ENCODE measurements at regions not wholly inside any gene's neighbourhood (a gene's known extent, or its start where the extent isn't known, plus 50 kb on each side); places are given as distances from the start of the nearest gene placed in this dataset.

- no peak for DNase-seq
- H3K9me2 ChIP-seq (replicated peaks; ENCODE audit: insufficient read depth, low read length), result no peaks in the 10 kb centered on the region
- H3K36me3 ChIP-seq (ENCODE audit: insufficient read depth, low read length), result no peaks in the 10 kb centered on the region
- no peak overlapping the region for H3K27ac ChIP-seq (ENCODE audit: low read length)
- no peaks in the 10 kb centered on the region for H3K9me3 ChIP-seq (ENCODE audit: low read length)
- no peaks in the 10 kb centered on the region for H3K27me3 ChIP-seq (ENCODE audit: low read length)
- H3K4me2 ChIP-seq (ENCODE audit: low read depth, low read length, poor library complexity, severe bottlenecking), result no peak overlapping the region
- H3K4me1 ChIP-seq (ENCODE audit: low read length), result no peaks in the 10 kb centered on the region
- no peak overlapping the region for H2AFZ ChIP-seq (ENCODE audit: low read length)
- H3K79me2 ChIP-seq (ENCODE audit: low read length), result no peaks in the 10 kb centered on the region
- H3K4me3 ChIP-seq (ENCODE audit: low read length), result no peak overlapping the region
- H3K9ac ChIP-seq (ENCODE audit: low read length), result no peak overlapping the region
- H4K20me1 ChIP-seq (ENCODE audit: insufficient read depth, low read depth, low read length), result no peaks in the 10 kb centered on the region
Measured at GRCh38 chr1:166271151-166271538, 104.3 kb upstream of the FAM78B start.

GRCh38 chr1:166272155-166272554 lies 105.4 kb upstream of the FAM78B start:
- Histone ChIP-seq H3K4me2 (ENCODE audit: low read depth, low read length, poor library complexity, severe bottlenecking) (no peak overlapping the region), H3K9ac (ENCODE audit: low read length) (no peak overlapping the region), H3K36me3 (ENCODE audit: insufficient read depth, low read length) (no peaks in the 10 kb centered on the region), H2AFZ (ENCODE audit: low read length) (no peak overlapping the region), H3K27ac (ENCODE audit: low read length) (no peak overlapping the region), H3K4me1 (ENCODE audit: low read length) (no peaks in the 10 kb centered on the region), H4K20me1 (ENCODE audit: insufficient read depth, low read depth, low read length) (no peaks in the 10 kb centered on the region), H3K9me3 (ENCODE audit: low read length) (no peaks in the 10 kb centered on the region), H3K9me2 (replicated peaks; ENCODE audit: insufficient read depth, low read length) (no peaks in the 10 kb centered on the region), H3K79me2 (ENCODE audit: low read length) (no peaks in the 10 kb centered on the region), H3K27me3 (ENCODE audit: low read length) (no peaks in the 10 kb centered on the region), H3K4me3 (ENCODE audit: low read length) (no peak overlapping the region)
- DNase-seq, result no peak

- Histone ChIP-seq H3K4me3 (ENCODE audit: low read length) (no peak overlapping the region), H2AFZ (ENCODE audit: low read length) (no peak overlapping the region), H3K4me1 (ENCODE audit: low read length) (no peaks in the 10 kb centered on the region), H3K79me2 (ENCODE audit: low read length) (no peaks in the 10 kb centered on the region), H3K27ac (ENCODE audit: low read length) (no peak overlapping the region), H3K4me2 (ENCODE audit: low read depth, low read length, poor library complexity, severe bottlenecking) (no peak overlapping the region), H3K36me3 (ENCODE audit: insufficient read depth, low read length) (no peaks in the 10 kb centered on the region), H3K9ac (ENCODE audit: low read length) (no peak overlapping the region), H4K20me1 (ENCODE audit: insufficient read depth, low read depth, low read length) (no peaks in the 10 kb centered on the region), H3K9me3 (ENCODE audit: low read length) (no peaks in the 10 kb centered on the region), H3K27me3 (ENCODE audit: low read length) (no peaks in the 10 kb centered on the region), H3K9me2 (replicated peaks; ENCODE audit: insufficient read depth, low read length) (no peaks in the 10 kb centered on the region)
- DNase-seq, result no peak
Measured at GRCh38 chr1:166272851-166273250, 106.0 kb upstream of the FAM78B start.

GRCh38 chr1:166273618-166274017 lies 106.8 kb upstream of the FAM78B start:
- Histone ChIP-seq H3K4me2 (ENCODE audit: low read depth, low read length, poor library complexity, severe bottlenecking) (no peak overlapping the region), H4K20me1 (ENCODE audit: insufficient read depth, low read depth, low read length) (no peaks in the 10 kb centered on the region), H3K27ac (ENCODE audit: low read length) (no peak overlapping the region), H3K9me2 (replicated peaks; ENCODE audit: insufficient read depth, low read length) (no peaks in the 10 kb centered on the region), H2AFZ (ENCODE audit: low read length) (no peak overlapping the region), H3K79me2 (ENCODE audit: low read length) (no peaks in the 10 kb centered on the region), H3K36me3 (ENCODE audit: insufficient read depth, low read length) (no peaks in the 10 kb centered on the region), H3K4me3 (ENCODE audit: low read length) (no peak overlapping the region), H3K4me1 (ENCODE audit: low read length) (no peaks in the 10 kb centered on the region), H3K9me3 (ENCODE audit: low read length) (no peaks in the 10 kb centered on the region), H3K9ac (ENCODE audit: low read length) (no peak overlapping the region), H3K27me3 (ENCODE audit: low read length) (no peaks in the 10 kb centered on the region)
- no peak for DNase-seq

DNA sequence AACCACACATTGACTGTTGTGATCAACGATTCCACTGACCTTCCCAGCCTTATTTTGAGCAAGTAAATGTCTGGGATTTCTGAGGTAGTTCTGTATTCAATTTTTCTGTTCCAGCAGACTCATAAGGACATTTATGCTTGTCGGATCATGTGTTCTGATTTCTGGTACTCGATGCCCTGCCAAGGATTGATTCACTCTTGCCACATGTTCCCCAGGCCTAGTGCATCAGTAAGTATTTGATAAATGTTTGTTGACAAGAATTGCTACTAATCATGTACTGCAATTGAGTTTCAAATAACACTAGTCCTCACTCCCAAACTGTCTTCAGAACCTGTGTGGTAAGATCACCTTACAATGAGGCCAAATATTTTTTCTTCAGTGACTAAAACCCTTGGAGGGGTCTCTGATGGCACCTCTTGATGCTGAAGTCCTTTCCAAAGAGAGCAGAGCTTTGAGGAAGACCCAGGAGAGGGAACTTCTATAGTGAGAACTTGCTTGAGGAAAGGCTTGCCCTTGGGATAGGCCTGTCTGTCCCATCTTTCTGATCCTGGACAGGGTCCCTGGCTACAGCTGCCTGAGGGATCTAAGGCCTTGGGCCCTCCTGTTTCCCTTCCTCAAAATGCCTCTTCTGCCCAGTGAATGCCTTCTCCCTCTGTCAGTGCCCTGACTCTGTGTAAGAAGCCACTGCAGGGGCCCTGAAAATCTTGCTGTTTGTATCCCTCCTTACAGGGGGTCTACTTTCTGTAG lies 115.8 kb upstream of the FAM78B start:
- Histone ChIP-seq H3K9me3 (ENCODE audit: low read length) (no peaks in the 10 kb centered on the region), H3K36me3 (ENCODE audit: insufficient read depth, low read length) (no peaks in the 10 kb centered on the region), H3K9me2 (replicated peaks; ENCODE audit: insufficient read depth, low read length) (no peaks in the 10 kb centered on the region), H3K4me1 (ENCODE audit: low read length) (no peaks in the 10 kb centered on the region; the same call in 1 of the 2 replicates), H3K9ac (ENCODE audit: low read length) (no peak overlapping the region), H2AFZ (ENCODE audit: low read length) (no peak overlapping the region), H4K20me1 (ENCODE audit: insufficient read depth, low read depth, low read length) (no peaks in the 10 kb centered on the region), H3K4me2 (ENCODE audit: low read depth, low read length, poor library complexity, severe bottlenecking) (no peak overlapping the region), H3K79me2 (ENCODE audit: low read length) (no peaks in the 10 kb centered on the region), H3K27me3 (ENCODE audit: low read length) (no peaks in the 10 kb centered on the region), H3K4me3 (ENCODE audit: low read length) (no peak overlapping the region), H3K27ac (ENCODE audit: low read length) (no peak overlapping the region)
- DNase-seq, result no peak

GRCh38 chr1:166283190-166283589 lies 116.4 kb upstream of the FAM78B start:
- no peak overlapping the region for H3K9ac ChIP-seq (ENCODE audit: low read length)
- H2AFZ ChIP-seq (ENCODE audit: low read length), result no peak overlapping the region
- no peaks in the 10 kb centered on the region for H3K36me3 ChIP-seq (ENCODE audit: insufficient read depth, low read length)
- H3K4me3 ChIP-seq (ENCODE audit: low read length), result no peak overlapping the region
- DNase-seq, result peak; percentile 41
- H4K20me1 ChIP-seq (ENCODE audit: insufficient read depth, low read depth, low read length), result no peaks in the 10 kb centered on the region
- no peak overlapping the region for H3K27ac ChIP-seq (ENCODE audit: low read length)
- H3K9me2 ChIP-seq (replicated peaks; ENCODE audit: insufficient read depth, low read length), result no peaks in the 10 kb centered on the region
- no peaks in the 10 kb centered on the region; the same call in 1 of the 2 replicates for H3K4me1 ChIP-seq (ENCODE audit: low read length)
- no peaks in the 10 kb centered on the region for H3K79me2 ChIP-seq (ENCODE audit: low read length)
- no peaks in the 10 kb centered on the region for H3K9me3 ChIP-seq (ENCODE audit: low read length)
- H3K4me2 ChIP-seq (ENCODE audit: low read depth, low read length, poor library complexity, severe bottlenecking), result no peak overlapping the region
- no peaks in the 10 kb centered on the region for H3K27me3 ChIP-seq (ENCODE audit: low read length)

DNA sequence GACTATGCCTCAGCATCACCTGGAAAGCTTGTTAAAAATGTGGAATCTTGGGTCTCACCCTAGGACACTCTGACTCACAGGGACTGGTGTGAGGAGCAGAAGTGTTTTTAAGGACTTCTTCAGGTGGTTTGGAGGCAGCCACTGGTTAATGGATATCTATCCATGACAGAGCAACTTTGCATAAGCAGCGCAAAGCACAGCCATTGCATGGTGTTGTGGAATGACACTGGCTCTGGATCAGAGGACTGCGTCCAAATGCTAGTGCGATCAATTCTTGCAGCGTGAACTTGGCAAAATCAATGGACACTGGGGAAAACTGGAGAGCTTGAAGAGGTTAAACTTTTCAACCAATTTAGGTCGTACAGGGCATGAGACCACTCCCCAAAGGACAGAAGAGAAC lies 116.8 kb upstream of the FAM78B start:
- Histone ChIP-seq H3K9ac (ENCODE audit: low read length) (no peak overlapping the region), H3K9me2 (replicated peaks; ENCODE audit: insufficient read depth, low read length) (no peaks in the 10 kb centered on the region), H3K79me2 (ENCODE audit: low read length) (no peaks in the 10 kb centered on the region), H3K27me3 (ENCODE audit: low read length) (no peaks in the 10 kb centered on the region), H3K9me3 (ENCODE audit: low read length) (no peaks in the 10 kb centered on the region), H3K4me2 (ENCODE audit: low read depth, low read length, poor library complexity, severe bottlenecking) (no peak overlapping the region), H2AFZ (ENCODE audit: low read length) (no peak overlapping the region), H3K4me1 (ENCODE audit: low read length) (no peaks in the 10 kb centered on the region; the same call in 1 of the 2 replicates), H3K27ac (ENCODE audit: low read length) (no peak overlapping the region), H4K20me1 (ENCODE audit: insufficient read depth, low read depth, low read length) (no peaks in the 10 kb centered on the region), H3K4me3 (ENCODE audit: low read length) (no peak overlapping the region), H3K36me3 (ENCODE audit: insufficient read depth, low read length) (no peaks in the 10 kb centered on the region)
- no peak for DNase-seq

GRCh38 chr1:166289309-166290050 lies 122.7 kb upstream of the FAM78B start:
- no peak overlapping the region for H3K4me3 ChIP-seq (ENCODE audit: low read length)
- no peaks in the 10 kb centered on the region for H3K4me1 ChIP-seq (ENCODE audit: low read length)
- no peaks in the 10 kb centered on the region for H3K9me2 ChIP-seq (replicated peaks; ENCODE audit: insufficient read depth, low read length)
- H3K79me2 ChIP-seq (ENCODE audit: low read length), result no peaks in the 10 kb centered on the region
- no peaks in the 10 kb centered on the region for H3K9me3 ChIP-seq (ENCODE audit: low read length)
- H3K27me3 ChIP-seq (ENCODE audit: low read length), result no peaks in the 10 kb centered on the region
- H3K36me3 ChIP-seq (ENCODE audit: insufficient read depth, low read length), result no peaks in the 10 kb centered on the region
- H3K4me2 ChIP-seq (ENCODE audit: low read depth, low read length, poor library complexity, severe bottlenecking), result no peak overlapping the region
- H2AFZ ChIP-seq (ENCODE audit: low read length), result no peak overlapping the region
- DNase-seq, result no peak
- H3K27ac ChIP-seq (ENCODE audit: low read length), result no peak overlapping the region
- H4K20me1 ChIP-seq (ENCODE audit: insufficient read depth, low read depth, low read length), result no peaks in the 10 kb centered on the region
- H3K9ac ChIP-seq (ENCODE audit: low read length), result no peak overlapping the region

Data from Karpas-422 (cell line).